Nephron (organoid): ENCODE measurements at regions not wholly inside any gene's neighbourhood (a gene's known extent, or its start where the extent isn't known, plus 50 kb on each side); places are given as distances from the start of the nearest gene placed in this dataset.

Source experiments
- H3K27ac Mint-ChIP-seq, 3 experiments: 2 replicates each; pipeline ENCODE4 v1.8.0; 2020; ENCODE audit warnings: mixed read lengths in 3 of 3, mild to moderate bottlenecking in 2 of 3, moderate library complexity in 1 of 3
- H3K27me3 Mint-ChIP-seq: 2 replicates; pipeline ENCODE4 v1.8.0; 2021; ENCODE audit warnings: low read depth, mild to moderate bottlenecking, moderate library complexity, mixed read lengths
- H3K36me3 Mint-ChIP-seq: 2 replicates; pipeline ENCODE4 v1.8.0; 2020; ENCODE audit warnings: low read depth, mixed read lengths
- H3K4me1 Mint-ChIP-seq: 2 replicates; pipeline ENCODE4 v1.8.0; 2020; ENCODE audit warnings: mixed read lengths
- H3K4me3 Mint-ChIP-seq, 3 experiments: 2 replicates each; pipeline ENCODE4 v1.8.0; 2020; ENCODE audit warnings: mild to moderate bottlenecking in 3 of 3, mixed read lengths in 3 of 3, moderate library complexity in 2 of 3
- H3K9me3 Mint-ChIP-seq: 2 replicates; pipeline ENCODE4 v1.8.0; 2020; ENCODE audit warnings: mixed read lengths
- TF ChIP-seq, protein P1 (sequence below), 3 experiments: fragments of 200-600 bp; sonication (generic); IDR thresholded peaks; one replicate each; pipeline ENCODE4 v1.5.0; 2021; ENCODE audit warnings: antibody characterized with exemption in 3 of 3; ENCODE audit not compliant: unreplicated experiment in 3 of 3

DNA sequence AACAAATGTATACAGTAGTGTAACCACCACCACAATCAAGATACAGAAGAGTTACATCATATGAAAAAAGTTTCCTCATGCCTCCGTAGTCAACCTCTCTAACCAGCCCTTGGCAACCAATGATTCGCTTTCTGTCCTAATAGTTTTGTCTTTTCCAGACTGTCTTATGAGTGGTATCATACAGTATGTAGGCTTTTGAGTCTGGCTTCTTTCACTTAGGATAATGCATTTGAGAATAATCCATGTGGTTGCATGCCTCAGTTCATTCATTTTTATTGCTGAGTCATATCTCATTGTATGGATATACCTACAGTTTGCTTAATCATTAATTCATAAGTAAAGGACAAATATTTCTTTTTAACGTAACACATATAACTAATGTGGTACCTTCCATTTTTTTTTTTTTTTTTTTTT lies 86.4 kb upstream of the RIPOR2 start:
- no peaks in the 10 kb centered on the region for H3K36me3 Mint-ChIP-seq
- no peak overlapping the region for H3K27ac Mint-ChIP-seq
- peaks cover 1% of the 10 kb centered on the region for H3K27me3 Mint-ChIP-seq
- peaks cover 13% of the 10 kb centered on the region for H3K4me1 Mint-ChIP-seq
- H3K9me3 Mint-ChIP-seq = no peaks in the 10 kb centered on the region
- H3K4me3 Mint-ChIP-seq = no peak overlapping the region
- TF ChIP-seq, protein P1, sequence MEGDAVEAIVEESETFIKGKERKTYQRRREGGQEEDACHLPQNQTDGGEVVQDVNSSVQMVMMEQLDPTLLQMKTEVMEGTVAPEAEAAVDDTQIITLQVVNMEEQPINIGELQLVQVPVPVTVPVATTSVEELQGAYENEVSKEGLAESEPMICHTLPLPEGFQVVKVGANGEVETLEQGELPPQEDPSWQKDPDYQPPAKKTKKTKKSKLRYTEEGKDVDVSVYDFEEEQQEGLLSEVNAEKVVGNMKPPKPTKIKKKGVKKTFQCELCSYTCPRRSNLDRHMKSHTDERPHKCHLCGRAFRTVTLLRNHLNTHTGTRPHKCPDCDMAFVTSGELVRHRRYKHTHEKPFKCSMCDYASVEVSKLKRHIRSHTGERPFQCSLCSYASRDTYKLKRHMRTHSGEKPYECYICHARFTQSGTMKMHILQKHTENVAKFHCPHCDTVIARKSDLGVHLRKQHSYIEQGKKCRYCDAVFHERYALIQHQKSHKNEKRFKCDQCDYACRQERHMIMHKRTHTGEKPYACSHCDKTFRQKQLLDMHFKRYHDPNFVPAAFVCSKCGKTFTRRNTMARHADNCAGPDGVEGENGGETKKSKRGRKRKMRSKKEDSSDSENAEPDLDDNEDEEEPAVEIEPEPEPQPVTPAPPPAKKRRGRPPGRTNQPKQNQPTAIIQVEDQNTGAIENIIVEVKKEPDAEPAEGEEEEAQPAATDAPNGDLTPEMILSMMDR (IDR thresholded peaks at IDR 0.05; ENCODE audit: unreplicated experiment in 3 of 3) = no peak

DNA sequence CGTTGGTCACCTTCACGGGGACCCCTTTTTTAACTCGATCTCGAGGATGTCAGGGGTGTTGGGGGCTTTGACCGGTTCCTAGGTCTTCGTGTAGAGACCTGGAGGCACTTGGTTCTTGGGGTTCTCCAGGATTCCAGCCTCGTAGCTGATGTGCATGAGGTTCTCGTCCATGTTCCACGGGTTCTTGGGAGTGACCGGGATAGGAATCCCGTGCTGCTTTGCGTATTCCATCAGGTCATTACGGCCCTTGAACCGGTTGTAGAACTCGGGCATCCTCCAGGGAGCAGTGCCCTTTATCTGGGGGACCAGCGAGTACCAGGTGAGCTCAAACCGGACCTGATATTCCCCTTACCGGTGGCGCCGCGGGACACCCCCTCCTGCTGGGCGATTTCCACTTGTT lies 88.0 kb upstream of the RIPOR2 start:
- H3K36me3 Mint-ChIP-seq = no peaks in the 10 kb centered on the region
- no peak overlapping the region for H3K27ac Mint-ChIP-seq
- no peak overlapping the region for H3K4me3 Mint-ChIP-seq
- peaks cover 4% of the 10 kb centered on the region for H3K27me3 Mint-ChIP-seq
- no peaks in the 10 kb centered on the region for H3K9me3 Mint-ChIP-seq
- TF ChIP-seq, protein P1 (IDR thresholded peaks at IDR 0.05; ENCODE audit: unreplicated experiment in 3 of 3) = no peak
- H3K4me1 Mint-ChIP-seq = peaks cover 13% of the 10 kb centered on the region

DNA sequence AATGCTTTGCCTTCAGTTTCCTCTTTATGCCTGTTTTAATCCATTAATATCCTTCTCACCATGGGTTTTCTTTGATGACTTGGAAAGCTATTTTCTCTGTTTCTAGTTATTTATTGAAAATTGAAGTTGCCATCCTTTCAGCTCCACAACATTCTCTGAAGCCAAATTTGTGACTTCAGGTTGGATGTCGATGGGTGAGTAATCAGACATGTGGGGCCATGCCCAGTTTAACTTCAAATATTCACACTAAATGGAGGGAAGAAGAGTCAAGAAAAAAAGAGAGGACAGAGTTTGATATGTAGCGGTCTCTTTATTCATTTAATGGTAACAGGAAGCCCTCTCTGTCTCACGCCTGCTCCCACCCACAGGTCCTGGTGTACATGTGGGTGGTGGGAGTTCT lies 89.1 kb upstream of the RIPOR2 start:
- H3K9me3 Mint-ChIP-seq = no peaks in the 10 kb centered on the region
- H3K36me3 Mint-ChIP-seq = no peaks in the 10 kb centered on the region
- peaks cover 4% of the 10 kb centered on the region for H3K27me3 Mint-ChIP-seq
- H3K4me3 Mint-ChIP-seq = no peak overlapping the region
- H3K4me1 Mint-ChIP-seq = peaks cover 13% of the 10 kb centered on the region
- no peak overlapping the region for H3K27ac Mint-ChIP-seq
- TF ChIP-seq, protein P1 (IDR thresholded peaks at IDR 0.05; ENCODE audit: unreplicated experiment in 3 of 3) = no peak

DNA sequence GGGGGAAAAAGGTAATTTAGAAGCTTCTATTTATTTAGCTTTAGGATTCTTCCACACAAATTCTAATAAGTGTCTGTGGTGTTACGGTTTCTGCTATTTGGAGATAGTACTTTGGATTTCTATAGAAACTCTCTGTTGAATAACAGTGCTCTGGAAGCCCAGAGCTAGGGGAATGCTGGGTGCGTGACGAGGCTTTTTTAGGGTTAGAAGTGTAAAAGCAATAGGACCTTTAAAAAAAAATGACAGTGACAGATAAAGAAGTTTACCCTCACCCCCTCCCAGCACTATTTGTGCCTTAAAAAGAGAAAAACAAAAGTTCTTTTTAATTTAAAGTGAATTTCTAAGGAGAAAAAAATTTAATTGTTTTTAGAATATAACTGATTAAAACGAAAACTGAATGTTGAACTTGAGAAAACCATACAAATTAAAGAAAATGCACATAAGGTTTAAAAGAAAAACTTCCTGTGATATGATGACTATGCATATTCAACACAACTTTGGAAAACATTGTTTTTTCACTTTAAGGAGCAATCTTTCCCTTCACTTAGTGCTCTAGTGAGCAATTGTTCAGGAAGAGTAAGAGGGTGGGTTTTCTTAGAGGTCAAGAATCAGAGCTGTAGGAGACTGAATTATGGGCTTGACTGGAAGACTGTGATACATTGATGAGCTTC lies 89.6 kb upstream of the RIPOR2 start:
- Mint-ChIP-seq H3K4me3 (no peak overlapping the region), H3K9me3 (no peaks in the 10 kb centered on the region), H3K4me1 (peaks cover 13% of the 10 kb centered on the region), H3K27me3 (peaks cover 4% of the 10 kb centered on the region), H3K36me3 (no peaks in the 10 kb centered on the region), H3K27ac (peak overlapping the region in 2 of 3 experiments; percentile 11 to 20)
- TF ChIP-seq, protein P1 (IDR thresholded peaks at IDR 0.05; ENCODE audit: unreplicated experiment in 3 of 3) = no peak

DNA sequence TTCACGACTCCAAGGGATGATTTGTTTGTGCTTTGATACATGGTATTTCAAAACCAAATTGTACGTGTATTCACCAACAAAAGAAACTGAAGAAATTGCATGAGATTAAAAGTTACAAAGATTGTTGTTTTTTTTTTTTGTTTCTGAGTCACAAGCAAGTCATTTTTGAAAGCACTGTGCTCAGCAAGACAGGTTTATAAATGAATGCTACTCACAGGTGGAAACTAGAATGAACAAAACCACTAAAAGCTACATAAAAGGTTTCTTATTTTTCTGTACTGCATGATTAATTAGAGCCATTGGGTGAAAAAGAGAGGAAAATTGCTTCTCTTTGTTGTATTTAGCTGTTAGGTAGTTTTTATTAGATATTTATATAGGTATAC lies 90.2 kb upstream of the RIPOR2 start:
- Mint-ChIP-seq H3K36me3 (no peaks in the 10 kb centered on the region), H3K4me3 (no peak overlapping the region), H3K27ac (peak overlapping the region in 2 of 3 experiments; percentile 11 to 20), H3K9me3 (no peaks in the 10 kb centered on the region), H3K27me3 (peaks cover 4% of the 10 kb centered on the region), H3K4me1 (peaks cover 13% of the 10 kb centered on the region)
- TF ChIP-seq, protein P1 (IDR thresholded peaks at IDR 0.05; ENCODE audit: unreplicated experiment in 3 of 3) = no peak

DNA sequence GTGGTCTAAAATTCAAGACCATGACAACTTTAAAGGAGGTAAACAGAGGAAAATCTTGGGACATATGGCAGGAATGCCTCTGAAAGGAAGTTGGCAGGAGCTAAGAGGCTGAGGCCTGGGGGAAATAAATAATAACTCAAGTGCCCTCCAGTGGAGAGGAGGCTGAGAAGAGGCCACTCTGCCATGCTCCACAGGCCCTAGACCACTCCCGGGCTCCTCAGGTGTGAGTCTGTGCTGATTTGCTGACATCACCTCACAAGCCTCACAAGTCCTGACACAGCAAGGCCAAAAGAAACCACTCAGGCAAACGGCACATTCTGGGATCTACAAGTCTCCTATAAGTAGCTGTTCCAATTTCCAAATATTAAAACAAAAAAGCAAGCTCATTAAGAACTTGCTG lies 91.0 kb upstream of the RIPOR2 start:
- Mint-ChIP-seq H3K27me3 (peaks cover 4% of the 10 kb centered on the region), H3K4me3 (no peak overlapping the region), H3K27ac (no peak overlapping the region), H3K4me1 (peaks cover 13% of the 10 kb centered on the region), H3K36me3 (no peaks in the 10 kb centered on the region), H3K9me3 (no peaks in the 10 kb centered on the region)
- TF ChIP-seq, protein P1 (IDR thresholded peaks at IDR 0.05; ENCODE audit: unreplicated experiment in 3 of 3) = no peak
